ENCODE measurements at regions not wholly inside any gene's neighbourhood (a gene's known extent, or its start where the extent isn't known, plus 50 kb on each side); places are given as distances from the start of the nearest gene placed in this dataset.

GRCh38 chr7:81111358-81111757, 192.5 kb upstream of the SEMA3C start:
- 82% methylated on average over 1 of the region's 1 CpG for WGBS
- no peaks in the 10 kb centered on the region for H3K27me3 ChIP-seq
- H3K4me1 ChIP-seq, result no peaks in the 10 kb centered on the region
- H3K4me3 ChIP-seq, result no peak overlapping the region
- no peaks in the 10 kb centered on the region for H3K36me3 ChIP-seq
- no peak overlapping the region for H3K27ac ChIP-seq
- no peak for DNase-seq (ENCODE audit: low spot score in 2 of 2)
- no peaks in the 10 kb centered on the region for H3K9me3 ChIP-seq
- TF ChIP-seq, protein P1, sequence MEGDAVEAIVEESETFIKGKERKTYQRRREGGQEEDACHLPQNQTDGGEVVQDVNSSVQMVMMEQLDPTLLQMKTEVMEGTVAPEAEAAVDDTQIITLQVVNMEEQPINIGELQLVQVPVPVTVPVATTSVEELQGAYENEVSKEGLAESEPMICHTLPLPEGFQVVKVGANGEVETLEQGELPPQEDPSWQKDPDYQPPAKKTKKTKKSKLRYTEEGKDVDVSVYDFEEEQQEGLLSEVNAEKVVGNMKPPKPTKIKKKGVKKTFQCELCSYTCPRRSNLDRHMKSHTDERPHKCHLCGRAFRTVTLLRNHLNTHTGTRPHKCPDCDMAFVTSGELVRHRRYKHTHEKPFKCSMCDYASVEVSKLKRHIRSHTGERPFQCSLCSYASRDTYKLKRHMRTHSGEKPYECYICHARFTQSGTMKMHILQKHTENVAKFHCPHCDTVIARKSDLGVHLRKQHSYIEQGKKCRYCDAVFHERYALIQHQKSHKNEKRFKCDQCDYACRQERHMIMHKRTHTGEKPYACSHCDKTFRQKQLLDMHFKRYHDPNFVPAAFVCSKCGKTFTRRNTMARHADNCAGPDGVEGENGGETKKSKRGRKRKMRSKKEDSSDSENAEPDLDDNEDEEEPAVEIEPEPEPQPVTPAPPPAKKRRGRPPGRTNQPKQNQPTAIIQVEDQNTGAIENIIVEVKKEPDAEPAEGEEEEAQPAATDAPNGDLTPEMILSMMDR (IDR thresholded peaks at IDR 0.05), result no peak
- TF ChIP-seq POLR2AphosphoS5 (IDR thresholded peaks at IDR 0.05) (no peak), POLR2A (IDR thresholded peaks at IDR 0.05) (no peak), EP300 (IDR thresholded peaks at IDR 0.05) (no peak)

DNA sequence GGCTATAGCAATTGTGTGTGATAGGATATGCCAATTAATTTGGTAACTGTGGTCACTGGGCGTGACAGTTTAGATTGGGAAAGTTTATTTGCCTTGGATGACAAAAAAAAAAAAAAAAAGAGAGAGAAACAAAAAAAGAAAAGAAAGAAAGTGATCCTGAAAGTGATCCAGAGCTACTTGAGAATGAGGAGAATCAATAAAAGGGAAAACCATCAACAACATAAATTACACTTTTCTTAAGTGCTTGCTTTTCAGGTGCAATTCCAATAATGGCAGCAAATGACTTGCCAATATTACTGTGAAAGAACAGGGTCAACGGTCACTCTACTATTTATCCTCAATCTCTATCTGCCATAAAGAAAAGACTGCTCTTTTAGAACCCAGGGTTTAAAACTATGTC, 191.8 kb upstream of the SEMA3C start:
- Histone ChIP-seq H3K4me1 (no peaks in the 10 kb centered on the region), H3K27me3 (no peaks in the 10 kb centered on the region), H3K36me3 (no peaks in the 10 kb centered on the region), H3K4me3 (no peak overlapping the region), H3K9me3 (no peaks in the 10 kb centered on the region), H3K27ac (no peak overlapping the region)
- no peak for TF ChIP-seq EP300 (IDR thresholded peaks at IDR 0.05)
- TF ChIP-seq POLR2A (IDR thresholded peaks at IDR 0.05), result no peak
- TF ChIP-seq, protein P1 (IDR thresholded peaks at IDR 0.05), result no peak
- no peak for TF ChIP-seq POLR2AphosphoS5 (IDR thresholded peaks at IDR 0.05)
- DNase-seq (ENCODE audit: low spot score in 2 of 2), result no peak
- WGBS, result 83% methylated on average over 2 of the region's 2 CpGs

DNA sequence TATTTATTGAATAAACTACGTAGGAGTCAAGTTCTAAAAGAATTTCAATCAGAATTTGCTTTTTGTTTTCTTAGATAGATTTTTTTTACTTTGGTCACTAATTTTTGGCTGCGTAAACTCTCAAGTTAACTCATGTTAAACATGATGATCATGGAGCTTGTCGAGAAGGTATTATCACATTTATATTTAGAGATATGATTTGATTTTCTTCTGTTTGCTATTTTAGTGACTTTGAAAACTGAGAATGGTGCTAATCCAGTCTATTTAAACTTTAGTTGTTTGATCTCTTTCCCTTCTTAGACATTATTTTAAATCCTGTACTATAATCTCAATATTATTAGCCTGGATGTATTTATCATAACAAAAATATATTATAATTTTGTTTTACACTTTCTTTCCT, 179.4 kb upstream of the SEMA3C start:
- 94% methylated on average over 3 of the region's 3 CpGs for WGBS

DNA sequence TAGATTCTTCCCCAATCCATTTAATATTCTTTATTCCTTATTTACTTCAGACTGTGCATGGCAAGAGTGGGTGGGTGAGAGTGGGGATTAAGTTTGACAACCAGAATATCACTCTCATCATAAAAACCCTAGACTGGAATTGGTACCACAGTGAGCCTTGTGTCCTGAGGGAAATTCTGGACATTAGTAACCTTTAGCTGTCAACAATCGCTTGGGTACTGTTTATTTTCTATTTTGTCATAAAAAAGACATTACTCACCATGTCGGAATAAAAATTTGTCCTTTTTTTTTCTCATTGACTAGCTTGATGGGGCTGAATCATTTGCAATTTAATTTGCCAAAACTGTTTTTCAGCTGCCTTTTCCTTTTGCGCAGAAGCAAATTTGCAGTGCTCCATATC, 176.1 kb upstream of the SEMA3C start:
- H3K27ac ChIP-seq, result no peak overlapping the region
- H3K36me3 ChIP-seq, result no peaks in the 10 kb centered on the region
- no peaks in the 10 kb centered on the region for H3K27me3 ChIP-seq
- H3K4me3 ChIP-seq, result no peak overlapping the region
- H3K4me1 ChIP-seq, result no peaks in the 10 kb centered on the region
- 68% methylated on average over 3 of the region's 3 CpGs for WGBS
- DNase-seq (ENCODE audit: low spot score in 2 of 2), result no peak
- no peaks in the 10 kb centered on the region for H3K9me3 ChIP-seq
- TF ChIP-seq EP300 (IDR thresholded peaks at IDR 0.05) (no peak), POLR2AphosphoS5 (IDR thresholded peaks at IDR 0.05) (no peak)

More for the DNA sequence above, 179.4 kb upstream of the SEMA3C start:
- TF ChIP-seq EP300 (IDR thresholded peaks at IDR 0.05), result no peak
- Histone ChIP-seq H3K27me3 (no peaks in the 10 kb centered on the region), H3K4me1 (no peaks in the 10 kb centered on the region), H3K36me3 (no peaks in the 10 kb centered on the region), H3K27ac (no peak overlapping the region), H3K9me3 (no peaks in the 10 kb centered on the region), H3K4me3 (no peak overlapping the region)
- DNase-seq (ENCODE audit: low spot score in 2 of 2), result no peak

GRCh38 chr7:81081616-81082015, 162.8 kb upstream of the SEMA3C start:
- H3K36me3 ChIP-seq, result no peaks in the 10 kb centered on the region
- no peak for DNase-seq (ENCODE audit: low spot score in 2 of 2)
- H3K9me3 ChIP-seq, result peaks cover 3% of the 10 kb centered on the region
- no peaks in the 10 kb centered on the region for H3K27me3 ChIP-seq
- no peak overlapping the region for H3K27ac ChIP-seq
- TF ChIP-seq EP300 (IDR thresholded peaks at IDR 0.05) (no peak), POLR2A (IDR thresholded peaks at IDR 0.05) (no peak), POLR2AphosphoS5 (IDR thresholded peaks at IDR 0.05) (no peak)
- TF ChIP-seq, protein P1 (IDR thresholded peaks at IDR 0.05), result no peak
- no peaks in the 10 kb centered on the region for H3K4me1 ChIP-seq
- H3K4me3 ChIP-seq, result no peak overlapping the region

DNA sequence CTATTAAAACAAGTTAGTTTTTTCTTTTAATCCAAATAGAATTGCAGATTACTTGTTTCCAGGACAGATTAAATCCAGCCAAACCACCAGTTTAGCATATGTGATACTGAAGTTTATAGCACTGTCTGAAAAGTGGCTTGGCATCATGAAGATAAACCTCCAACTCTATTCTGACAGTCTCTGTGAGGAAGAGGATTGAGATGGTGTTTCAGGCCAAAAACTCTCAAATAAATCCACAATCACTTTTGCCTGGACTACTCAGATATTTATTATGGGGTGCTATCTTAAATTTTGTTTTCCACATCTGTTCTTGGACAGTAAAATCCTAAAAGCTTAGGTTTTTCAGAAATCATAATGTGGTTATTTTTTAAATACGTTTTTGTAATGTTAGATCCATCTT, 161.7 kb upstream of the SEMA3C start:
- no peak for TF ChIP-seq POLR2AphosphoS5 (IDR thresholded peaks at IDR 0.05)
- WGBS, result 76% methylated on average over 1 of the region's 1 CpG

GRCh38 chr7:81079746-81080145, 160.9 kb upstream of the SEMA3C start:
- no peak for DNase-seq (ENCODE audit: low spot score in 2 of 2)
- Histone ChIP-seq H3K4me1 (peaks cover 3% of the 10 kb centered on the region), H3K4me3 (no peak overlapping the region), H3K27ac (no peak overlapping the region), H3K27me3 (no peaks in the 10 kb centered on the region), H3K9me3 (peaks cover 4% of the 10 kb centered on the region), H3K36me3 (no peaks in the 10 kb centered on the region)
- WGBS, result 59% methylated on average over 1 of the region's 1 CpG
- no peak for TF ChIP-seq POLR2A (IDR thresholded peaks at IDR 0.05)
- no peak for TF ChIP-seq EP300 (IDR thresholded peaks at IDR 0.05)

More for the DNA sequence above, 161.7 kb upstream of the SEMA3C start:
- no peaks in the 10 kb centered on the region for H3K4me1 ChIP-seq
- H3K9me3 ChIP-seq, result peaks cover 4% of the 10 kb centered on the region
- H3K36me3 ChIP-seq, result no peaks in the 10 kb centered on the region
- no peak overlapping the region for H3K4me3 ChIP-seq
- no peak overlapping the region for H3K27ac ChIP-seq
- DNase-seq (ENCODE audit: low spot score in 2 of 2), result no peak
- no peaks in the 10 kb centered on the region for H3K27me3 ChIP-seq

Data from suprapubic skin (tissue), 4 donors.